CD8-positive, alpha-beta memory T cell (primary cell): ENCODE measurements at regions not wholly inside any gene's neighbourhood (a gene's known extent, or its start where the extent isn't known, plus 50 kb on each side); places are given as distances from the start of the nearest gene placed in this dataset.

Experiments
- CTCF ChIA-PET: fragments of 350-600 bp; sonication (Branson Sonifier 250); formaldehyde crosslinking; loops from one replicate; lab custom pipeline; 2021; ENCODE audit warnings: antibody characterized with exemption; lab: Charles Lee
- POLR2A ChIA-PET: fragments of 350-600 bp; sonication (Branson Sonifier 250); formaldehyde crosslinking; loops from one replicate; lab custom pipeline; 2021; ENCODE audit warnings: antibody characterized with exemption; lab: Charles Lee
- DNase-seq, 5 donors: peaks; one replicate each; pipeline versions ENCODE4 v3.0.0 to v3.0.0-alpha.2; 2020 to 2022; ENCODE audit warnings: mixed read lengths in 1 of 5
- H3K27ac ChIP-seq: one replicate; pipeline ENCODE4 v1.7.0; 2013; ENCODE audit warnings: low read depth, mild to moderate bottlenecking, low read length, moderate library complexity
- H3K27me3 ChIP-seq: 2 replicates; pipeline ENCODE4 v1.7.0; 2013; ENCODE audit warnings: low read length, mild to moderate bottlenecking; ENCODE audit not compliant: insufficient read depth, poor library complexity, severe bottlenecking
- H3K36me3 ChIP-seq: 2 replicates; pipeline ENCODE4 v1.7.0; 2013; ENCODE audit warnings: mild to moderate bottlenecking, low read length, moderate library complexity; ENCODE audit not compliant: insufficient read depth
- H3K4me1 ChIP-seq: 2 replicates; pipeline ENCODE4 v1.7.0; 2013; ENCODE audit warnings: mild to moderate bottlenecking, low read length, moderate library complexity; ENCODE audit not compliant: insufficient read depth
- H3K4me3 ChIP-seq: 2 replicates; pipeline ENCODE4 v1.7.0; 2013; ENCODE audit warnings: mild to moderate bottlenecking, low read length
- H3K9me3 ChIP-seq: 2 replicates; pipeline ENCODE4 v1.7.0; 2013; ENCODE audit warnings: mild to moderate bottlenecking, low read length
- H3K27ac Mint-ChIP-seq, 8 donors: one replicate each; pipeline ENCODE4 v1.8.0; 2020 to 2021; ENCODE audit warnings: mixed read lengths in 8 of 8, mild to moderate bottlenecking in 6 of 8, inconsistent platforms in 3 of 8, moderate library complexity in 3 of 8
- H3K27me3 Mint-ChIP-seq, 2 donors: one replicate each; pipeline ENCODE4 v1.8.0; 2020 to 2021; ENCODE audit warnings: mixed read lengths in 2 of 2, mild to moderate bottlenecking in 1 of 2, moderate library complexity in 1 of 2
- H3K36me3 Mint-ChIP-seq, 3 donors: one replicate each; pipeline ENCODE4 v1.8.0; 2020 to 2021; ENCODE audit warnings: mixed read lengths in 3 of 3, inconsistent platforms in 1 of 3, mild to moderate bottlenecking in 1 of 3
- H3K4me1 Mint-ChIP-seq, 3 donors: one replicate each; pipeline ENCODE4 v1.8.0; 2020 to 2021; ENCODE audit warnings: mixed read lengths in 3 of 3, inconsistent platforms in 1 of 3, mild to moderate bottlenecking in 1 of 3
- H3K4me3 Mint-ChIP-seq, 7 donors: one replicate each; pipeline ENCODE4 v1.8.0; 2020 to 2021; ENCODE audit warnings: mixed read lengths in 7 of 7, mild to moderate bottlenecking in 6 of 7, moderate library complexity in 4 of 7, inconsistent platforms in 2 of 7
- H3K9me3 Mint-ChIP-seq, 5 donors: one replicate each; pipeline ENCODE4 v1.8.0; 2020 to 2022; ENCODE audit warnings: mixed read lengths in 5 of 5, mild to moderate bottlenecking in 3 of 5, moderate library complexity in 2 of 5, inconsistent platforms in 1 of 5

DNA sequence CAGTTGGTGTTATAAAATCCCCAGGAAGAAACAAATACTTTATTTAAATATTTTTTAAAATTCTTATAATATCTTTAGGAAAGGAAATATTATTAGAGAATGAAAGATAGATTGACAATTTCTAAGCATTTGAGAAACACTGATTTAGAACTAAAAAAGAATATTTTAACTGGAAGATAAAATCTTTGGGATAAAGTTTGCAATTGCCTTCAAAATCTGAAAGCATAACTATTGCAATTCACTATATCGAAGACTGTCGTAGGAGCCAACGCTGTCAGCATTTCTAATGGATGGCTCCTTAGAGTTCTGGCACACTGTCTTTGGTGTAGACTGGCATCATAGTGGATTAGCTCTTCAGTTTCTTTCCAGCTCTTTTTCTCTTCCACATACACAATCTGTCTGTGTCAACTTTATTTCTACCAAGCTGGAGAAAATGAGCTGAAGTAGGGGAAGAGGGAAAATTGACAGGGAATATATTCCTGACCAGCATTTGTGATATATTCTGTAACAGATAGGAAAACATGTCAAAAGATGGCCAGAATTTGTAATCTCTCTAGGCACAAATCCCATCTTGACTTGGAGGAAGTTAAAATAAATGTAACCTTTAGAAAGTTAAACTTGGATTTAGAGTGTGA lies 1561.4 kb downstream of the MAT2B start:
- H3K4me3 ChIP-seq: no peak overlapping the region
- no peaks in the 10 kb centered on the region for H3K27me3 ChIP-seq
- H3K27me3 Mint-ChIP-seq: no peaks in the 10 kb centered on the region
- no peaks in the 10 kb centered on the region for H3K4me1 Mint-ChIP-seq
- ChIA-PET POLR2A (no interaction called here), CTCF (no interaction called here)
- peaks cover 1 to 31% (median 17%) of the 10 kb centered on the region in 5 donors for H3K9me3 Mint-ChIP-seq
- no peaks in the 10 kb centered on the region for H3K36me3 Mint-ChIP-seq
- H3K9me3 ChIP-seq: no peaks in the 10 kb centered on the region
- DNase-seq: no peak
- no peaks in the 10 kb centered on the region for H3K36me3 ChIP-seq
- no peak overlapping the region for H3K27ac Mint-ChIP-seq
- no peaks in the 10 kb centered on the region for H3K4me1 ChIP-seq
- no peak overlapping the region for H3K4me3 Mint-ChIP-seq
- H3K27ac ChIP-seq: no peak overlapping the region

GRCh38 chr5:165076686-165077085 lies 1571.3 kb downstream of the MAT2B start:
- CTCF ChIA-PET: no interaction called here
- Histone ChIP-seq H3K27ac (no peak overlapping the region), H3K36me3 (no peaks in the 10 kb centered on the region), H3K4me1 (no peaks in the 10 kb centered on the region), H3K27me3 (no peaks in the 10 kb centered on the region), H3K9me3 (no peaks in the 10 kb centered on the region), H3K4me3 (no peak overlapping the region)
- no peak overlapping the region for H3K27ac Mint-ChIP-seq
- peaks cover 14 to 35% (median 25%) of the 10 kb centered on the region in 5 donors for H3K9me3 Mint-ChIP-seq
- no peak overlapping the region for H3K4me3 Mint-ChIP-seq
- H3K36me3 Mint-ChIP-seq: no peaks in the 10 kb centered on the region
- peaks cover 0 to 2% of the 10 kb centered on the region in 2 donors for H3K27me3 Mint-ChIP-seq
- H3K4me1 Mint-ChIP-seq: no peaks in the 10 kb centered on the region
- no peak for DNase-seq
- POLR2A ChIA-PET: no interaction called here

DNA sequence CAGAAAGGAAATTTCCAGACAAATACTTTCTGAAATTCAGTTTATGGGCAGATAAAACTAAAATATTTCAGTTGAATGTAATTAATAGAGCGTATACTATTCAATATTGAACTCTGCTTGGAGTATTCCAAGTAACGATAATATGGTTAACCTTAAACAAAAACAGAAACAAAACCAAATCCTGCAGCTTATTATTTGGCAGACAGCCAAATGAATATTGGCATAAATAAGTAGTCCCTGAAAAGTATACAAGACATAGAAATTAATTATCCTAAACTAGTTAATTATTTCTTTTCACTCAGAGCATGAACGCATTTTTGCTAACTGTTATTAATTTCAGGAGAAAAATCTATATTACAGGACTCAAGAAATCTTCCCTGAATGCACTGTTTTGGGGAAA lies 1574.0 kb downstream of the MAT2B start:
- no peaks in the 10 kb centered on the region for H3K27me3 ChIP-seq
- Mint-ChIP-seq H3K27me3 (no peaks in the 10 kb centered on the region), H3K4me1 (no peaks in the 10 kb centered on the region), H3K9me3 (peaks cover 3 to 25% (median 6%) of the 10 kb centered on the region in 5 donors), H3K36me3 (no peaks in the 10 kb centered on the region), H3K27ac (no peak overlapping the region), H3K4me3 (no peak overlapping the region)
- no peaks in the 10 kb centered on the region for H3K4me1 ChIP-seq
- POLR2A ChIA-PET: no interaction called here
- CTCF ChIA-PET: no interaction called here
- no peak overlapping the region for H3K27ac ChIP-seq
- H3K4me3 ChIP-seq: no peak overlapping the region
- H3K9me3 ChIP-seq: no peaks in the 10 kb centered on the region
- no peaks in the 10 kb centered on the region for H3K36me3 ChIP-seq
- DNase-seq: no peak

DNA sequence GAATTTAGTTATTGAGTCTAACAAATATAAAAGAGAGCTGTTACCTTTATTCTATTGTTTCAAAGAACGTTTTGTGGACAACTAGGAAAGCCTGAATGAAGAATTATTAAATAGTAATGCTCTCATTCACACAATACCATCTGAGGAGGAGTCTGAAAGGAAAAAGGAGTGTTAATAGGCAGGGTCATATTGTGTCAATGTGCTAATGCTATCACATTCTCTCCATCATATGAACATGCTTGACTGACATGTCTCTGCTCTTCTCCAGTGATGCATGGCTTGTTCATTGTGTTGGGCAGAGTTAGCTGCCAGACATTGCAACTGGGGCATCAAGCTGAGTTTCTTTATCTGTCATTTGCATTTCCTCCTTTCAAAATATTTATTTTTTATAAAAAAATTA lies 1578.0 kb downstream of the MAT2B start:
- Mint-ChIP-seq H3K36me3 (no peaks in the 10 kb centered on the region), H3K4me1 (no peaks in the 10 kb centered on the region), H3K27ac (no peak overlapping the region), H3K4me3 (no peak overlapping the region), H3K27me3 (no peaks in the 10 kb centered on the region), H3K9me3 (peaks cover 0 to 14% (median 3%) of the 10 kb centered on the region in 5 donors)
- Histone ChIP-seq H3K27me3 (no peaks in the 10 kb centered on the region), H3K4me1 (no peaks in the 10 kb centered on the region), H3K9me3 (no peaks in the 10 kb centered on the region), H3K36me3 (no peaks in the 10 kb centered on the region), H3K27ac (no peak overlapping the region), H3K4me3 (no peak overlapping the region)
- CTCF ChIA-PET: no interaction called here
- DNase-seq: no peak
- POLR2A ChIA-PET: no interaction called here

DNA sequence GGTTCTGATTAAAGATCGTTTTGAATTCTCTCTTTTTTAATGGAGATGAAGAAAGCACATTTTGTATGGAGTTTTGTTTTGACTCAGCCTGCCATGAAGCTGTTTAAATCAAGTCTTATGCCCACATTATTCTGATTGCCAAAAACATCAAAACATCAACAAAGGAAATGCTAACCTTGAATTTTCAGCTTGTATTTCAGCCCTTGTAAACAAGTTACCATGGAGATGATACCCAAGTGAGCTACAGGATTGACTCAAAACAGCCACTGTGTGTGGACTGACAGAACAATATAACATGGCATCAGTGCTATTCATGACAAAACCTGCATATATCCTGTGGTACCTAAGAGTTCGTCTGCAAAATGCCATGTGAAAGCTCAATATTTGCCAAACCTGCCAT lies 1581.0 kb downstream of the MAT2B start:
- no peaks in the 10 kb centered on the region for H3K4me1 Mint-ChIP-seq
- no peaks in the 10 kb centered on the region for H3K36me3 Mint-ChIP-seq
- H3K4me3 Mint-ChIP-seq: no peak overlapping the region
- H3K9me3 Mint-ChIP-seq: peaks cover 0 to 16% (median 3%) of the 10 kb centered on the region in 5 donors
- no peak overlapping the region for H3K27ac Mint-ChIP-seq
- H3K36me3 ChIP-seq: no peaks in the 10 kb centered on the region
- ChIA-PET CTCF (no interaction called here), POLR2A (no interaction called here)
- H3K27ac ChIP-seq: no peak overlapping the region
- no peaks in the 10 kb centered on the region for H3K9me3 ChIP-seq
- no peaks in the 10 kb centered on the region for H3K27me3 ChIP-seq
- H3K4me1 ChIP-seq: no peaks in the 10 kb centered on the region
- H3K4me3 ChIP-seq: no peak overlapping the region
- DNase-seq: no peak
- no peaks in the 10 kb centered on the region for H3K27me3 Mint-ChIP-seq

GRCh38 chr5:165094782-165095181 lies 1589.4 kb downstream of the MAT2B start:
- H3K27me3 ChIP-seq: no peaks in the 10 kb centered on the region
- no peaks in the 10 kb centered on the region for H3K9me3 ChIP-seq
- Mint-ChIP-seq H3K9me3 (peaks cover 0 to 23% (median 17%) of the 10 kb centered on the region in 5 donors), H3K27ac (no peak overlapping the region), H3K27me3 (no peaks in the 10 kb centered on the region), H3K36me3 (no peaks in the 10 kb centered on the region), H3K4me1 (no peaks in the 10 kb centered on the region), H3K4me3 (no peak overlapping the region)
- H3K27ac ChIP-seq: no peak overlapping the region
- H3K36me3 ChIP-seq: no peaks in the 10 kb centered on the region
- ChIA-PET POLR2A (no interaction called here), CTCF (no interaction called here)
- DNase-seq: no peak
- no peaks in the 10 kb centered on the region for H3K4me1 ChIP-seq
- H3K4me3 ChIP-seq: no peak overlapping the region

- POLR2A ChIA-PET: no interaction called here
- no peaks in the 10 kb centered on the region for H3K4me1 ChIP-seq
- H3K9me3 ChIP-seq: no peaks in the 10 kb centered on the region
- no peak overlapping the region for H3K27ac Mint-ChIP-seq
- no peaks in the 10 kb centered on the region for H3K27me3 ChIP-seq
- H3K27ac ChIP-seq: no peak overlapping the region
- no peak for DNase-seq
- H3K4me1 Mint-ChIP-seq: no peaks in the 10 kb centered on the region
- no peaks in the 10 kb centered on the region for H3K27me3 Mint-ChIP-seq
- no peaks in the 10 kb centered on the region for H3K36me3 Mint-ChIP-seq
- H3K9me3 Mint-ChIP-seq: peaks cover 11 to 31% (median 21%) of the 10 kb centered on the region in 5 donors
- H3K4me3 Mint-ChIP-seq: no peak overlapping the region
- H3K36me3 ChIP-seq: no peaks in the 10 kb centered on the region
- CTCF ChIA-PET: no interaction called here
- no peak overlapping the region for H3K4me3 ChIP-seq
Observed at GRCh38 chr5:165101709-165102108, 1596.3 kb downstream of the MAT2B start.

DNA sequence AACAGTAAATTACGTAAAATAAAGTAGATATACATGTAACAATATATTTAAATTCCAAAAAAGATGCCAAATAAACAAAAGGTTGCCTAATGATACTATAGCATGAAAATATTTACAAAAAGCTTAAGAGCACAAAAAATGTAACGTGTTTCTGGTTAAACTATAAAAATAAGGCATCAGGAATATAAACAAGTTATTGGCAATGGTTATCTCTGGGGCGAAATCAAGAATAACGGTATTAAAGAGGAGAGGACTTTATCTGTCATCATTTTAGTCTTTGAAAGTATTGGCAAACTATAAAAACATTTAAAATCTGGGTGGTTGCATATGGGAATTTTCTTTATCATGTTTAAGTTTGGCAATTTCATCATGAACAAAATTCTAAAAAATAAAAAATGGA lies 1599.2 kb downstream of the MAT2B start:
- no peaks in the 10 kb centered on the region for H3K4me1 Mint-ChIP-seq
- H3K27me3 Mint-ChIP-seq: no peaks in the 10 kb centered on the region
- no peak overlapping the region for H3K27ac ChIP-seq
- POLR2A ChIA-PET: no interaction called here
- DNase-seq: no peak
- no peaks in the 10 kb centered on the region for H3K4me1 ChIP-seq
- no peaks in the 10 kb centered on the region for H3K27me3 ChIP-seq
- no peaks in the 10 kb centered on the region for H3K9me3 ChIP-seq
- H3K36me3 ChIP-seq: no peaks in the 10 kb centered on the region
- H3K4me3 ChIP-seq: no peak overlapping the region
- H3K36me3 Mint-ChIP-seq: no peaks in the 10 kb centered on the region
- no peak overlapping the region for H3K4me3 Mint-ChIP-seq
- peaks cover 6 to 22% (median 12%) of the 10 kb centered on the region in 5 donors for H3K9me3 Mint-ChIP-seq
- H3K27ac Mint-ChIP-seq: no peak overlapping the region
- CTCF ChIA-PET: no interaction called here
